ENCODE measurements at regions not wholly inside any gene's neighbourhood (a gene's known extent, or its start where the extent isn't known, plus 50 kb on each side); places are given as distances from the start of the nearest gene placed in this dataset.

DNA sequence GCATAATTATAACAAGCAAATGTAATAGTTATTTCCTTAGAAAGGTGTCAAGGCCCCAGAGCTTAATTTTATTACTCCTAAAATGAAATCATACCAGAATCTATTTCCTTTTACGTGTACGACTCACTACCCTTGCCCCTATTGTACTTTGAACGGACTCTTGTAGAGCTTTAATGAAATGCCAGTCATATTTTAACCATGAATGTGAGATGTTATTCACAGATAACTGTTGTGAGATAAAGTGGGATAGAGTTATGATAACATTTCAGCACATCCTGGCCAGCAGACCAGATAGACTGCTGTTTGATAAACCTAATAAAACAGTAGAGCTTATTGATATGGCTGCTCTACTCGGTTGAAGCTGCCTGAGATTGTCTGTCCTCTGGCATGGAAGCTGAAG, 500.8 kb upstream of the PBX1 start:
- no peaks in the 10 kb centered on the region for H3K27me3 ChIP-seq (replicated peaks; ENCODE audit: insufficient read depth, low read depth, low read length, poor library complexity)
- no peak for DNase-seq (ENCODE audit: low spot score)
- TF ChIP-seq CTCF (conservative IDR thresholded peaks at IDR 0.05; ENCODE audit: low read depth, low read length) (no peak), EZH2 (IDR thresholded peaks at IDR 0.05; ENCODE audit: borderline replicate concordance, low read depth, low read length, poor library complexity, severe bottlenecking) (no peak)
- H3K4me3 ChIP-seq (ENCODE audit: low read depth, low read length, poor library complexity, severe bottlenecking), result no peak overlapping the region
- H3K36me3 ChIP-seq (ENCODE audit: insufficient read depth, low read length, poor library complexity, severe bottlenecking), result no peaks in the 10 kb centered on the region
- ChIA-PET CTCF (no interaction called here), POLR2A (ENCODE audit: low non-redundant PET) (interaction anchor here (0.5 kb wide), 1 partner anchor 367 kb away, joined by 4 read pairs; no protein-coding TSS in a partner anchor)
- no TSS peak for BruUV-seq (replicated peaks)
- no peak overlapping the region for H3K27ac ChIP-seq (ENCODE audit: low read depth, low read length, poor library complexity, severe bottlenecking)
- intact Hi-C loops (cut with micrococcal nuclease; ENCODE audit: unreplicated experiment), result no loop called here
- H3K4me1 ChIP-seq (ENCODE audit: insufficient read depth, low read length, poor library complexity, severe bottlenecking), result no peaks in the 10 kb centered on the region
- no peaks in the 10 kb centered on the region for H3K9me3 ChIP-seq (ENCODE audit: low read depth, low read length, poor library complexity, severe bottlenecking)

DNA sequence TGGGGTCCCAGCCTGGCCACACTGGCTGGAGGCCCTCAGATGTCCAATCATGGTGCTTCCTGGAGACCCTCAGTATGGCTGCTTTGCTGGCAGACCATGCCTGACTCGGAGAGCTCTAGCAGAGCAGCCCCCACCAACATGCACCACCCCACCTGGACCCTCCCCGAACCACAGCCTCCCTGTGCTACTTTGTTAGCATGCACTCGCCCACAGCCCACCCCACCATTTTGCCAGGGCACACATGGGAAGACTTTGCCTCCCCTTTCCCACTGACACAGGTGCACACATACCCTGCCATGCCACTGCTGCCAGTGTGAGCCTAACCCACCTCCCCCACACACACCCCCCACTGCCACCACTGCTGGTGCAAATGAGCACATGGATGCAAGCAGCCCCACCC, 497.5 kb upstream of the PBX1 start:
- H3K4me3 ChIP-seq (ENCODE audit: low read depth, low read length, poor library complexity, severe bottlenecking), result no peak overlapping the region
- CTCF ChIA-PET, result no interaction called here
- H3K27me3 ChIP-seq (replicated peaks; ENCODE audit: insufficient read depth, low read depth, low read length, poor library complexity), result no peaks in the 10 kb centered on the region
- no peaks in the 10 kb centered on the region for H3K4me1 ChIP-seq (ENCODE audit: insufficient read depth, low read length, poor library complexity, severe bottlenecking)
- H3K9me3 ChIP-seq (ENCODE audit: low read depth, low read length, poor library complexity, severe bottlenecking), result no peaks in the 10 kb centered on the region
- TF ChIP-seq EZH2 (IDR thresholded peaks at IDR 0.05; ENCODE audit: borderline replicate concordance, low read depth, low read length, poor library complexity, severe bottlenecking) (no peak), CTCF (conservative IDR thresholded peaks at IDR 0.05; ENCODE audit: low read depth, low read length) (no peak)
- POLR2A ChIA-PET (ENCODE audit: low non-redundant PET), result no interaction called here
- H3K27ac ChIP-seq (ENCODE audit: low read depth, low read length, poor library complexity, severe bottlenecking), result no peak overlapping the region
- no peak for DNase-seq (ENCODE audit: low spot score)
- intact Hi-C loops (cut with micrococcal nuclease; ENCODE audit: unreplicated experiment), result no loop called here
- no peaks in the 10 kb centered on the region for H3K36me3 ChIP-seq (ENCODE audit: insufficient read depth, low read length, poor library complexity, severe bottlenecking)
- BruUV-seq (replicated peaks), result no TSS peak

GRCh38 chr1:164064501-164064900, 494.5 kb upstream of the PBX1 start:
- BruUV-seq (replicated peaks), result no TSS peak
- H3K27ac ChIP-seq (ENCODE audit: low read depth, low read length, poor library complexity, severe bottlenecking), result no peak overlapping the region
- no peak overlapping the region for H3K4me3 ChIP-seq (ENCODE audit: low read depth, low read length, poor library complexity, severe bottlenecking)
- no peaks in the 10 kb centered on the region for H3K4me1 ChIP-seq (ENCODE audit: insufficient read depth, low read length, poor library complexity, severe bottlenecking)
- no peaks in the 10 kb centered on the region for H3K27me3 ChIP-seq (replicated peaks; ENCODE audit: insufficient read depth, low read depth, low read length, poor library complexity)
- TF ChIP-seq EZH2 (IDR thresholded peaks at IDR 0.05; ENCODE audit: borderline replicate concordance, low read depth, low read length, poor library complexity, severe bottlenecking), result no peak
- TF ChIP-seq CTCF (conservative IDR thresholded peaks at IDR 0.05; ENCODE audit: low read depth, low read length), result no peak
- ChIA-PET CTCF (no interaction called here), POLR2A (ENCODE audit: low non-redundant PET) (no interaction called here)
- intact Hi-C loops (cut with micrococcal nuclease; ENCODE audit: unreplicated experiment), result no loop called here
- no peak for DNase-seq (ENCODE audit: low spot score)
- no peaks in the 10 kb centered on the region for H3K36me3 ChIP-seq (ENCODE audit: insufficient read depth, low read length, poor library complexity, severe bottlenecking)
- peaks cover 3% of the 10 kb centered on the region for H3K9me3 ChIP-seq (ENCODE audit: low read depth, low read length, poor library complexity, severe bottlenecking)
